ENCODE measurements at regions not wholly inside any gene's neighbourhood (a gene's known extent, or its start where the extent isn't known, plus 50 kb on each side); places are given as distances from the start of the nearest gene placed in this dataset.

- Histone ChIP-seq H3K36me3 (ENCODE audit: insufficient read depth in 1 of 2, low read depth in 1 of 2) (no peaks in the 10 kb centered on the region), H3K4me3 (no peak overlapping the region), H3K4me1 (no peaks in the 10 kb centered on the region), H3K27ac (peak overlapping the region; percentile 41), H3K27me3 (ENCODE audit: insufficient read depth in 3 of 3, low read length in 2 of 3) (peaks cover 0 to 2% (median 0%) of the 10 kb centered on the region in 3 donors), H3K9me3 (no peaks in the 10 kb centered on the region)
- intact Hi-C loops (cut with DNase I) = loop anchor here (5.0 to 10.0 kb wide), 3 partner anchors 120 to 358 kb away; no protein-coding TSS in a partner anchor
- peak in 3 of 4 donors; percentile 76 to 93 (median 91) for ATAC-seq
- no peak for TF ChIP-seq CTCF (IDR thresholded peaks at IDR 0.05)
- 37 to 66% (median 42%) methylated on average over 19 of the region's 19 CpGs for WGBS, 3 donors
- peak in 1 of 2 donors; percentile 58 for DNase-seq
Measured at GRCh38 chr16:73192232-73192894, 144.4 kb upstream of the ZFHX3 start.

- H3K4me3 ChIP-seq = no peak overlapping the region
- no peak for DNase-seq
- H3K27ac ChIP-seq = no peak overlapping the region
- intact Hi-C loops (cut with DNase I) = loop anchor here (5.0 to 10.0 kb wide), 3 partner anchors 119 to 357 kb away; no protein-coding TSS in a partner anchor
- H3K9me3 ChIP-seq = no peaks in the 10 kb centered on the region
- 83 to 87% (median 86%) methylated on average over 8 of the region's 8 CpGs for WGBS, 3 donors
- H3K4me1 ChIP-seq = no peaks in the 10 kb centered on the region
- H3K27me3 ChIP-seq (ENCODE audit: insufficient read depth in 3 of 3, low read length in 2 of 3) = peaks cover 0 to 2% (median 0%) of the 10 kb centered on the region in 3 donors
- no peak for ATAC-seq
- no peak for TF ChIP-seq CTCF (IDR thresholded peaks at IDR 0.05)
- no peaks in the 10 kb centered on the region for H3K36me3 ChIP-seq (ENCODE audit: insufficient read depth in 1 of 2, low read depth in 1 of 2)
Measured at GRCh38 chr16:73191660-73192046, 143.7 kb upstream of the ZFHX3 start.

GRCh38 chr16:73190688-73191659, 143.0 kb upstream of the ZFHX3 start:
- intact Hi-C loops (cut with DNase I) = loop anchor here (5.0 to 10.0 kb wide), 3 partner anchors 119 to 356 kb away; no protein-coding TSS in a partner anchor

GRCh38 chr16:73190256-73190655, 142.3 kb upstream of the ZFHX3 start:
- no peaks in the 10 kb centered on the region for H3K4me1 ChIP-seq
- WGBS, 3 donors = 65 to 86% (median 70%) methylated on average over 2 of the region's 2 CpGs
- H3K4me3 ChIP-seq = no peak overlapping the region
- no peak for TF ChIP-seq CTCF (IDR thresholded peaks at IDR 0.05)
- no peaks in the 10 kb centered on the region for H3K9me3 ChIP-seq
- intact Hi-C loops (cut with DNase I) = loop anchor here (5.0 to 10.0 kb wide), 3 partner anchors 118 to 355 kb away; no protein-coding TSS in a partner anchor
- no peaks in the 10 kb centered on the region for H3K36me3 ChIP-seq (ENCODE audit: insufficient read depth in 1 of 2, low read depth in 1 of 2)
- no peak for DNase-seq
- no peak overlapping the region for H3K27ac ChIP-seq
- no peak for ATAC-seq
- H3K27me3 ChIP-seq (ENCODE audit: insufficient read depth in 3 of 3, low read length in 2 of 3) = peaks cover 0 to 2% (median 0%) of the 10 kb centered on the region in 3 donors

More at GRCh38 chr16:73190688-73191659, 143.0 kb upstream of the ZFHX3 start:
- no peak overlapping the region for H3K27ac ChIP-seq
- ATAC-seq (no peak), DNase-seq (no peak)
- H3K36me3 ChIP-seq (ENCODE audit: insufficient read depth in 1 of 2, low read depth in 1 of 2) = no peaks in the 10 kb centered on the region
- H3K4me3 ChIP-seq = no peak overlapping the region
- 77 to 85% (median 82%) methylated on average over 19 of the region's 19 CpGs for WGBS, 3 donors
- no peak for TF ChIP-seq CTCF (IDR thresholded peaks at IDR 0.05)
- H3K4me1 ChIP-seq = no peaks in the 10 kb centered on the region
- H3K27me3 ChIP-seq (ENCODE audit: insufficient read depth in 3 of 3, low read length in 2 of 3) = peaks cover 0 to 2% (median 0%) of the 10 kb centered on the region in 3 donors
- H3K9me3 ChIP-seq = no peaks in the 10 kb centered on the region

All from psoas muscle (tissue), 7 donors.